COR-L47 (cell line): ENCODE measurements at regions not wholly inside any gene's neighbourhood (a gene's known extent, or its start where the extent isn't known, plus 50 kb on each side); places are given as distances from the start of the nearest gene placed in this dataset.

Experiments
- DNase-seq: peaks from one replicate; lab custom pipeline; 2025; lab: John Stamatoyannopoulos, UW

DNA sequence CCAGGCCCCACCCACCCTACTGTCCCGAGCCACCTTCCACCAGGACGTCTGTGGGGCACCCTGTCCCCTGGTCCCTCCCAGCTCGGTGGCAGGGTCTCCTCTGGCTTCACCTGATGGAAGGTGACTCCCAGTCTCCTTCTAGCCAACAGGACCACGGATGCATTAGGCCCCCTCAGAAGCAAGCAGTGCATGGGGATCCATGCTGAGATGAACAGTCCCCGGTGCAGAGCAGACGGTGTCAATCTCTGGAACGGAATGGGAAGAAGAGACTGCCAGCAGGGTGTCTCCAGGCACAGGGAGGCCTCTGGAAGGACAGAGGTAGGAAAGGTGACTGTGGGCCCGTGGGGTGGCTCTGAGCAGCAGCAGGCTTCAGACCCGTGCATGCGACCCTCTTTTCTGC is 65.2 kb upstream of the FZD7 start:
- no peak for DNase-seq

DNA sequence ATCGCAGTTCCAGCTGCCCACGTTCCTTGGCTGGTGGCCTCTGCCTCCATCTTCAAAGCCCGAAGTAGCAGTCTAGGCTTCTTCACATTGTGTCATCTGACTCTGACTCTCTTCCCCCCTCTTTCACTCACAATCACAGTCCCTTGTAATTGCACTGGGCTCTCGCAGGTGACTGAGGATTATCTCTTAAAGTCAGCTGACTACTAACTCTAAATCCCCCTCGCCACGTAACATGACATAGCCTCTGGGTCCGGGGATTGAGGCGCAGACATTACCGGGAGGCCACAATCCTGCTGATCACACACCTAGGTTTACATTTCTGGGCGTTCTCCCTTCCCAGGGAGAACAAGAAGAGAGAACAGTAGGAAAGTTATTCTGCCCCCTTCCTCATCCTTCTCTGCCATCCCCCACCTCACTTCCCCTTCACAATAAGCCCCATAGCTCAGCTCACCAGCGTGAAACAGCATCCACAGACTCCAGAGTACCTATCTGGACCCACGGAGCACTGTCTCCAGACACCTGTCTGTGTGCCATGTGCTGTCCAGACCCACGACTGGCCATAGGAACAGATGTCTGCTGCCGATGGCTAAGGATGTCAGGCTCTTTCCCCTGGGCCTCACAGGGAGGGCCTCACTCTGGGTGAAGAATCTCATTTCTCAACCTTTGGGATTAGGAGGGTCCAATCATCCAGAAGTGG is 64.3 kb upstream of the FZD7 start:
- DNase-seq, result no peak

DNA sequence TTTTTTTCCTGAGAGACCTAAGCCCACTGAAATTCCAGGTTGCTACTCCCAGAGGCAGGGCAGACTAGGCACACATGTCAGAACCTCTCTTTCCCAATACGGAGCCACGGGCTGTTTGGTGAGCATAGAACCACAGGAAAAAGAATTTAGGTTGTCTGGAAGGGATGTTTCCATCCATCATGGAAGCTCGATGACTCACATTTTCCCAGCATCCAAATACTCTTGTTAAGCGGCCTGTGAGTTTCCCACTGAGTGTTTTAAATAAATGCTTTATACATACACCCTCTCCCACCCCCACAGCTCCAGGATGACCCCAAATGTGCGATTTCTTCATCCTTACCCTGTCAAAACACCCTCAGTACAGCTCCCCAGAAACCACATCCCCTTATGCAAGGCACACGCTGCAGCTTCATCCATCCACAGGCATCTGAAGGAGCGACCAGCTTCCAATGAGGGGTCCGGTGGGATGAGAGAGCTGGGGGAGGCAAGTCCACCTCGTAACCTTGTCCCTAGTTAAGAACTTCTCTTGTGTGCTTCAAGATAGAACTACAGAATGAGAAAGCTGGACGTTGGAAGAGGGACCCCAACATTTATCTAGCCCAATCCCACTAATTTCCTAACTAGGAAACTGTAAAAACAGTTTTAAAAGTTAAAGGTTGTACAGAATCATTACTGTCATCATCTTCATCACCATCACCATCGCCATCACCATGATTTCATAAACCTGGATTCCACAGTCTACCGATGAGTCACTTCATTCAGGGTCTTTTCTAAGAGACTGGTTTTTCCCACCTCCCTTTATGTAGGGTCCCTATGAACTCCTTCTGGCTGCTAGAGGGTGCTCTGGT is 63.5 kb upstream of the FZD7 start:
- no peak for DNase-seq

DNA sequence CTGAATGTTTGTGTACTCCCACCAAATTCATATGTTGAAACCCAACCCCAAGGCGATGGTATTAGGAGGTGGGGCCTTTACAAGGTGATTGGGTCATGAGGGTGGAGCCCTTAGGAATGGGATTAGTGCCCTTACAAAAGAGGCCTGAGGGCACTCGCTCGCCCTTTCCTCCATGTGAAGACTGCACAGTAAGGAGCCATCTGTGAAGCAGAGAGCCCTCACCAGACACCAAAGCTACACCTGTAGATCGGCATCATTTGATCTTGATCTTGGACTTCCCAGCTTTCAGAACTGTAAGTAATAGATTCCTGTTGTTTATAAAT is 62.9 kb upstream of the FZD7 start:
- DNase-seq, result no peak

DNA sequence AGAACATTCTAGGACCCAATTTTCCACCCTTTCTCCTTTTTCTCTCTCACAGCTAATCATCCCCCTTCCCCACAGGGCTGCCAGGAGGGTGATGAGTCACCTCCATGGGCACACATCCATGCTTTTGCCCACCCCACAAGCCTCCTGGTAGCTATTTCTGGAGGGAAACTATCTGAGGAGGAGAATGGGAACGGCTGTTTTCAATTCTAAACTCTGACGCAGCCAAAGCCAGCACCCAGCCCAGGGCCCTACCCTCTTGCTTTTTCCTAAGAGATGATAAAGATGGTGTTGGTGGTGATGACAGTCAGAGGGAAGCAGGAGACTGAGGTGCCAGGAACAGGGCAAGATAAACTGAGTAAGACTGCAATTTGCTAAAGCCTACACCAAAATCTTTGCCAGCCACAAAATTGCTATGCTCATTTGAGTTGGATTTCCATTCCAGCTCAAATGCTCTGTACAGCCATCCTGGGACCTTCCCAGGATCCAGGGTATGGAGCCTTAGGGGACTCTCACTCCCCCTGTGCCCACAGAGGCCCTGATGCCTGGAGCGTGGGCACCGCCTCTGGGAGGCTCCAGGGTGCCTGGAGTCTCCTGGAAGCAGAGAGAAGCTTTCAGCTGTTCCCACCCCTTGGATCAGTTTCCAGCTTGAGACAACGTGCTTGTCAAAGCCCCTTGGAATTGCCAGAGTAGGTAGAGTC is 62.0 kb upstream of the FZD7 start:
- no peak for DNase-seq

DNA sequence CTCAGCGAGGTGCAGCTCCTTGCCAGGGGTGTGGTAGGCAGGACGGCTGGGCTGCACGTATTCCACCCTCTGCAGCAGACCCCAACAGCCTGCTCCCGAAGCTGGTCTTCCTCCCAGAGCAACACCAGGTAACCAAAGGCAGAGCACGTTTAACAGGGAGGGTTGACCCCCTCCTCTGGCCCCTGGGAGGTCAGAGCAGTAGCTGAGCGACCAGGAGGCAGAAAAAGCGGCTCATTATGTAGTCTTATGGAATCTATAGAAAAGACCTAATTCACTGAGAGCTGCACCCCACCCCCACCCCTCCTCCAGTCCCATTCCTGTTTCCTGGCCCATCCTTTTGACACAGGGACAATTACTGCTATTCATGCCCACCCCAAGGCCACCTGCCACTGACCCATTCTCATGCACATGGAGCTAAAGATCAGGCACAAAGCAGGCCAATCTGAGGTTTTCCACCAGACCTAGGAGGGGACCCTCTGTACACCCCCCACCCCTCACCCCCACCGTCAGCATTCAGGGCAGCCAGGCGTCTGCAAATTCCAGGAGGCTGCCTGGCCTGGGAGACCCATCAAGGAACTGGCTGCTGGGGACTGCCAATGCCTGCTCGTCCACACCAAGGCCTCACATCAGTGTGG is 60.9 kb upstream of the FZD7 start:
- DNase-seq, result no peak

DNA sequence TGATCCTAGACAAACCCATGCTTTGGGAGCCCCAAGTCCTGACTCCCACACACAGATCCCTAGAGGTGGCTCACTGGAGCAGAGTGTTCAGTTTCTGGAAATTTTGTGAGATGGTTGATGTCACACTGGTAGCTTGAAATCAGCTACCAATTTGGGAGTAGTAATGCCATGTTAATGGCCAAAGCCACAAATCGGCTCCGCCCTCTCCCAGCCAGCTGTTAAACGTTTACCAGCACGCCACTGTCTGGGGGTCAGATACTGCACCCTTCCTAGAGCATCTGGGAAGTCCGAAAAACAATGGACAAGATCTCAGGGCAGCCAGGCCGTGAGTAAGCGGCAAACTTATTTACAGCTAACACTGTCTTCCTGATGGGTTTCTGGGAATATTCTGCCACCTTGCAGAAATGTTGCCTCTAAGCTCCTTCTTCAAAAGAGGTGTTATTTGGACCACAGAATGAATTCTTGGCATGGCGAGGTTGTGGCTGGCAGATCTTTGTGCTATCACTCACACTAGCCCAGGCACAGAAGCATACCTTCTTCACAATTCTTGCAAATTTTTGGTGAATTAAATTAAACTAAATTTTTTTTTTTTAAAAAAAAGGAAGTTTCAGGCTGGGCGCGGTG is 60.2 kb upstream of the FZD7 start:
- DNase-seq, result no peak

DNA sequence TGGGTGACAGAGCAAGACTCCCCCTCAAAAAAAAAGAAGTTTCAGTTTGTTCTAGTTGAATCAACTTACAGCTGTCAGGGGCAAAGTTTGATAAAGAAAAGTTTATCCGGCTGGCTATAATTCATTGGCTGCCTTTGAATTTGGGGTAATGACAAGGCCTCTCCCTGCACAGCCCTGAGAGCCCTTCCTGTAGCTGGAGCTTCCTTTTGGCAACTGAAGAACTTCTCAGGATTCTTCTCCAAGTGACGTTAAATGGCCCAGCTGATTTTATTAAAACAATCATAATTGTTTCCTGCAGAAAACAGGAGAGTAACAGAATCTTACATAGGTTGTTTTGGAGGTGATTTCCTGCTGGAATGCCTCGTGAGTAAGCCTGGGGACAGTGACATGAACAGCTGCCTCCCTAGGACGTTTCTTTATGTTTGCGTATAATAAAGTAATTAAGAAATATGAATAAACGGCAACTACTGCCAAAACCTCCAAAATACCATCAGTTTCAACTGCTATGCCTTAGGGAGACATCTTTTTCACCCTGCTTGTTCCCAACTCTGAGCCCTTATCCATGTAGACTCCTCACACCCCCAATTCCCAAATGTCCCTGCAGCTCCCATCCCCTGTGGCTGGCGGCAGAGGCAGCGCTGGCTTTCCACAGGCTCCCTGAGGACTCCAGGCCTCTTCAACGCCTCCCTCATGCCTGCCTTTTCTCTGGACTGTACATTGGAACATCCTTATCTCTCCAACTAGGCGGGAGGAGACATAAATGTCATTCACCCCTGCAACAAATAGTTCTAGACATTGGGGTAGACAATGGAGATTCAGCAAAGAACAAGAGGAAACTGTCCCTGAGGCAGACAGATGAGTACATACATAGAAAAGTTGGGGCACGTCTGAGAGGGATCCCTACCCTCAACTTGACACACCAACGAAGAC is 59.2 kb upstream of the FZD7 start:
- DNase-seq, result no peak

DNA sequence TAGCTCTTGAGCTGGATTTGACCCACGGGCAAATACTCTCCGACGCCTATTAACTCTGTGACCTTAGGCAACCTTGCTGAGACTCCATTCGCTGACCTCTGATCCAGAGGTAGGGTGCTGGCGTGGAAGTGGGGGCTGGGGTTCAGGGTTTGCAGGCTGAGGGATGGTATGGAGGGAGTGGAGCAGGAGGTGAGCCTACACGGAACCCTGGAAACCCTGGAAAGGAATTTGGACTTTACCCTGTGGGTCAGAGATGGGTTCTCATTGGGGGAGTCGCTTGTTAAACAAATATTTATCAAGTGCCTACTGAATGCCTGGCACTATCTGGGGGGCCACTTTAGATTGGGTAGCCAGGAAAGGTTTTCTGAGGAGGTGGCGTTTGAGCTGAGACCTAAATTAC is 58.2 kb upstream of the FZD7 start:
- no peak for DNase-seq

DNA sequence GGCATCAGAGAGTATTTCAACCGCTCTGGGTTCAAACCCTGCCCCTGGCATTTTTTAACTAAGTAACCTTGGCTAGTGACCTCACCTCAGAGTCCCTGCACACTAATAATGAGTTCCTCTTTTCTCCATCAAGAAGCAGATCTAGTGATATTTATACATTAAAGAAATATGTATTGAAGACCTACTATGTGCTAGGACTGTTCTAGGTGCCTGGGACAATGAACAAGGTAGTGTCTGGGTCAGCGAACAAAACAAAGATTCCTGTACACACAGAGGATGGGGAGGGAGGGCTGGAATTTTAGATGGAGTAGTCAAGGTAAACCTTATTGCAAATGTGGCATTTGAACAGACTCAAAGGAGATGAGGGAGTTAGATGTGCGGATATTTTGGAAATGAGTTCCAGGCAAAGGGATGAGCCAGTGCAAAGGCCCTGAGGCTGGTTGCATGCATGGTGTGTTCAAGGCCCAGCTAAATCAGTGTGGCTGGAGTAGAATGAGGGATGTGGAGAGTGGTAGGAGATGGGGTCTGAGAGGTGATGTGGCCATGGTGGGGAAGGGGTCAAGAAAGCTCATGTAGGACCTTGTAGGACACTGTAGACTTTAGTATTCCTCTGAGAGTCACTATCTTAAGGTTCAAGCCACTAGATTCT is 57.6 kb upstream of the FZD7 start:
- DNase-seq, result no peak

DNA sequence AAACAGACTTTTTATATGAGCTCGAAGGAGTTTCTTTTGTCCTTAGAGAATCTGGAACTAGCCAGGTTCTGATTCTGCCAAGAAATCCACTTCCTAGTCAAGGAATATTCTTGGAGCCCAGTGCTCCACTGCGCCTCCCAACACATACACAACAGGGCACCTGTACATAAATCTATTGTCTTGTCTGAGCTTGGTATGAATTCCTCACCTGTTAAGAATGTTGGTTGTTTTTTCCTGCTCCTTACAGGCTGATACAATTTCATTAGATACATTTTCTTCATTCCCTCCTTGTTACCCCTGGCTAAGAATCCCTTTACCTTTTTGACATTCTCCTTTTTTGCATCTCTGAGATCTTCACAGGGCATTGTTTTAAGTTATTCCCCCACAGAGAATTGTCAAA is 56.0 kb upstream of the FZD7 start:
- DNase-seq, result no peak

DNA sequence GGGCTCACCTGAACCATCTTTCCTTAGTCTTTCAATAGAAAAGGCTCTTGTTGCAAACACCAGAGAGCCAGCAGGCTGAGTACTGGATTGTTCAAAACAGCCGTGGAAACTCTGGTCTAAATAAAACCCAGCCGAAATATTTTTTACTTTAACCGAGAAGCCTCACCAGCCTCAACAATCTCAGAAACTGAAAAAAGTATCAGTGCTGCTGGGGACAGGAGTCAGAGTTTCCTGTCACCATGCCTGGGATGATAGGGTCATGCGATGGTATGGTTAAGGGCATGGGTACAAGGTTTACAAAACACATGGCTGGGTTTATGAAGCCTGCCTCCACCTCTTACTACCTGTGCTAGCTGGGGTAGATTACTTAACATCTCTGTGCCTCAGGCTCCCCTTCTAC is 55.3 kb upstream of the FZD7 start:
- no peak for DNase-seq

DNA sequence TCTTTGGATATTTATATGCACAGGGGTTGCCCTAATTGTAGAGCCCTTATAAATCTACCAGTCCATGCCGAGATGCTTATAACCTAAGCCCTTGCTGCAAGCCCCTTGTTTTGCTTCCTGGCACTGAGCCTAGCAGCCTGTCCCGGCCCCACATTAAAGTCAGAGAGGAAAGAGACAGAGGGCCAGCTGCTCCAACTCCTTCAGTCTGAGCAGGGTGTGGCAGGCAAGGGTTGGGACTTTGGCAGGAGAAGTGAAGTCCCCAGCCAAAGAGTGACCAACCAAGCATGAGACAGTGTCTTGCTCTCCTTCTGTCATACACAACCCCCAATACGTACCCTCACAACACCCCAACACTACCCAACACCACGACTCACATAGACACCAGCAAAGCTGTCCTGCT is 54.7 kb upstream of the FZD7 start:
- no peak for DNase-seq

DNA sequence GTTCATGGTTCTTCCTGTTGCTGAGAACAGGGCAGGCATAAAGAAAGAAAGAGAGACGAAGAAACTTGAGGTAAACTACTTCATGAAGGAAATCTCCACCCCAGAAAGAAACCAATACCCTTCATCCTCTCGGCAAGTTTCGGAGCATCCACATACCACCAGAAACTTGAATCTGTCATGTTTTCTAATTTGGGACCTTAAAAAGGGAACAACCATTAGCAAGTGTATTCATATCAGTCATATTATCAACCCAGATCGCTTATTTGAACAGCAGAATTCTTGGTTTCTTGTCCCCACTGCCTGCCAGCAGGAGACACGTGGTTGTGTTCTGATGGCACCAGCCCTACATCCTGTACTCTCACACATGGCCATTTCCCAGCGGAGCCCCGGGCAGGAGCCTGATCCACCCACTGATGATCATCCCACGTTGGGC is 53.2 kb upstream of the FZD7 start:
- DNase-seq, result no peak

DNA sequence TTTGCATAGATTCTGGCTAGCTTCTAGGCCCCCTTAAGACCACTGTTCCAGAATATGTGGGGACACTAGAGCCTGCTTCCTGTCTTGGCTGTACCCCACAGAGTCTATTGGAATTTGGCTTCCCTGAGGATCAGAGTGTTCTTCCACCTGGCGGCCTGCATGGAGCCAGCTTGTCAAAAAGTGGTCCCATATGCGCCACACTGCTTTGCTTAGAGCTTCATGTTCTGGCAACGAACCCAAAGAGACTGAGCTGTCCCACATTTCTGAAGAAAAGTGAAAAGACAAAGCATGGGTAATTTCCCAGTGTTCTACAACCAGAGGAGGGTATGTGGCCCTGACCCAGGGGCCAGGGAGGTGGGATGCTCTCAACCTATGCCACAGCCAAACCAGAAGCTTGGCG is 52.7 kb upstream of the FZD7 start:
- DNase-seq, result no peak

DNA sequence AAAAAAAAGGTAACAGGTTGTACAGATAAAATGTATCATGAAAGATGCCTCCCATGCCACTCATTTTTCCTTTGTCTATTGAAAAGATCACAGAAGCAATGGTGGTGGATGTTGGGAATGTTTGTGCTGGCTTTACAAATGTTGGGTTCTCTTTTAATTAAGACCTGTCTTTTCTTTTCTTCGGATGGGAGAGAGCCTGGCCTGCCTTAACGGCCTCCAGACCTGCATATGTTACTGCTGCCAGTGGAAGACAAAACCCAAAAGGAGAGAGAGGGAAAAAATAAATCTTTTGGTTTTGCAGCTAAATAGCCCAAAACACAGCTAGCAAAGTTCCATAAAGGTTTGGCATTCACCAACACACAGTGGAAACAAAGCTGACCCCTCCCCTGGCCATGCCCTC is 50.5 kb upstream of the FZD7 start:
- DNase-seq, result no peak

DNA sequence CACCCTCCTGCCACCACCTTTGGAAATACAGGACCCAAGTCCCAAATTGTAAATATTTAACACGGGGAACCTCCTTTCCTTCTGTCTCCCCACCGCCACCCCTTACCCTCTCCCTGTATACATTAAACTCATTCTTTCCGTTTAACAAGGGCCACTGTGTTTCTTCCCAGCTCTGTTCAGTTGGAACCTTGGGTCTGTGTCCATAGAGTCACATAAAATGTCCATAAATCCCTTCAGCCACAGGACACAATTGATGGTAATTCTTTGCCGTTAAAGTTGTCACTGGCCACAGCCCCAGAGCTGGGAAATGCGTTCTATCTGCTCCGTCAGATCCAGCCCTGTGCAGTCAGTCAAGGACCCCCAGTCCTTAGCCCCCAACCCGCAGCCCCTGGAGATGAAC is 49.9 kb upstream of the FZD7 start:
- no peak for DNase-seq
